ENCODE measurements at regions not wholly inside any gene's neighbourhood (a gene's known extent, or its start where the extent isn't known, plus 50 kb on each side); places are given as distances from the start of the nearest gene placed in this dataset.
"Not testable (repeated sequence)": the region's sequence is repeated elsewhere in the genome, so short reads cannot be mapped to it uniquely, and the experiment has no call there.

- DNase-seq (ENCODE audit: low read depth), result peak; percentile 6
Measured at GRCh38 chr2:8376603-8377410, 305.0 kb upstream of the ID2 start.

DNA sequence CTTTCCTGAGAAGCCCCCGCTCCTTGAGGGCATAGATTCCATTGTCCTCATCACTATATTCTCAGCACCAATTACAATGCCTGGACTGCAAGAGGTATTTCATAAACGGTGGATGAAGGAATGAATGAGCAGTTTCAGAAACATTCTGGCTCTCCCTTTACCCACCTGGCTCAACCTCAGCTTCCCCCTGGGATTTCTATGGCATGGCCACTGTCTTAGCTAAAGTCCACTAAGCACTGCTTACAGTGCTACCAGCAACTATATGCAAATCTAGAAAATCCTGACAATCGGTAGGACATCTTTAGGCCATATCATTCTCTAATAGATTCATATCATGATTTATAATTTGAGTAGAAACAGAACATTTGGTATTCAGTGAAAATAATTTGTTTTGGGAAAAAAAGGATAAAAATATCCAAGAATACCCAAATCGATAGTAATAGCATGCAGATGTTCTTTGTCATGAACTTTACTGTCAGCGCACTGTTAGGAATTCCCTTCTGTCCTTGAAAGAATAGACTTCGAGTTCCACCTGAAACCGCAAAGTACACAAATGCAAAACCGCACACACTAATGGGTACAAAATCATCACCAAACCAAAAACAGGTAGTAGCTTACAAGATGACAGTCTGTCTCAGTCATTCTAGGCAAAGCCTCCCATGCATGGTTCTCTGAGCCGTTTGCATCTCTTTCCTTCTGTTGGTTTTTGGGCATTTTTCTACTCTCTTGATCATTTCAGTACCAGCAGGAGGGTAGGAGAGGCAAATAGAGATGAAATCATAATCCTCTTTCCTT, 303.6 kb upstream of the ID2 start:
- no peak for DNase-seq (ENCODE audit: low read depth)

DNA sequence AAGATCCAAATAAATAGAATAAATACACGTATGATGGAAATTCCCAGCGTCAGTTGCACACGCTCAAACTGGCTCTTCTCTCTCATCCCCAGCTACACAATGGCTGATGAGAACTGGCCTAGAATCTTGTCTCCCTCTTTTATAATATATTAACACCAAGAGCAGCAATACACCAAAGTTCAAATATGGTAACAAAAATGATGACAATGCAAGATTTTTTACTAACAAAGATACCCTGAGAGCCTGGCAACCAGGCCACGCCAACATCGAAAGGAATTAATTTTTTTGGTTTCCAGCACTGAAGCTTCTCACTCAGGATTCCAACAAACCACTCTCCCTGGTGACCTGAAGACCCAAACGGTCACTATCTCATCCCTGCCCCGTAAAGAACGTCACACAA, 302.7 kb upstream of the ID2 start:
- no peak for DNase-seq (ENCODE audit: low read depth)

- DNase-seq (ENCODE audit: low read depth), result no peak
Measured at GRCh38 chr2:8379549-8379948, 302.3 kb upstream of the ID2 start.

- DNase-seq (ENCODE audit: low read depth), result no peak
Measured at GRCh38 chr2:8380026-8380425, 301.8 kb upstream of the ID2 start.

DNA sequence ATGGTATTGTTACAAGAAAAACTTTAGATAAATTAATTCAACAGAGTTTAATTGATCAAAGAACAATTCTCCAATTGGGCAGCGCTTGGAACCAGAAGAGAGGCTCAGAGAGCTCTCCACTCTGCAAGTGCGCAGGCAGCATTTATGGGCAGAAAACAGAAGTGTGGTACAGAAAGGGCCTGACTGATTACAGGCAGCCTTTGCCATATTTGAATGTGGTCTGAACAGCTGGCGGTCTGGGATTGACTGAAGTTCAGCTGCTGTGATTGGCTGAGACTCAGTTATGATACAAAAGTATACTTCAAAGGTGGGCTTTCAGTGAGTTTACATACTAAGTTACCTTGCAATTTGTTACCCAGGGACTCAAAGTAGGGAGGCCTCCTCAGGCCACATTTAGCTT, 301.3 kb upstream of the ID2 start:
- DNase-seq (ENCODE audit: low read depth), result no peak

DNA sequence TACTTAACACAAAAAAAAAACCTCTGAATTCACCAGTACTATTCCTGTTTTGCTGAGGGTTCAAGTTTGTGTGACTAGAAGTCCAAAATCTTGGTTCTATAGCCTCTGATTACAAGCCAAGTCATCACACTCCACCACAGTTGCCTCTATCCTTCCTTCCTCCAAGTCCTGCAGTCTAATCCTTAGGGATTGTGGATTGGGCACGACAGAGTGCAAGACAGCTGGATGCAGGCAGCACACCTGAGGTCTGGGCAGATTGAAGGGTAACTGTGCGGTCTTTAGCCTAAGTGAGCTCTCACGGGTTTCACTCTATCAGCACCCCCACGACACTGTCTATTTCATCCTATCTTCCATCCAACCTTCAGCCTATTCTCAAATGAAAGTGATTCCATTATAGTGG, 299.4 kb upstream of the ID2 start:
- DNase-seq (ENCODE audit: low read depth), result no peak

GRCh38 chr2:8386748-8387147, 295.1 kb upstream of the ID2 start:
- not testable (repeated sequence) for DNase-seq (ENCODE audit: low read depth)

DNA sequence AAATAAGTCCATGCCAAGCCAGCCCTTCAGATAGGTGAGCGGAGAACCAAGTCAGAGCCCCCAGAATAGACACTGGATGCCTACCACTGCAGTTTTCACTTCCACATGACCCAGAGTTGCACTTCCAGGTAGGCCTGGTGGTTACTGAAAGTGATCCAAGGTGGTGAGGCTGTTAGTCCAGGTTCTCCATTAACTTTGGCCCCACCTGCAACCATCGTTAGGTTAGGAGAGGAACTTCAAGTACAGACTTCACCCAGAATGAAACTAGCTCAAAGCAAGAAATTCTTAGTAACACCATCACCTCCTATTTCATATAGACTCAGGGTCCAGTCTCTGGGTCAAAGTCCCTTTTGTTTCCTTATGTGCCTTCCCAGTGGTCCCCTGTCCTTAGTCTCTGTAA, 293.1 kb upstream of the ID2 start:
- DNase-seq (ENCODE audit: low read depth), result no peak

DNA sequence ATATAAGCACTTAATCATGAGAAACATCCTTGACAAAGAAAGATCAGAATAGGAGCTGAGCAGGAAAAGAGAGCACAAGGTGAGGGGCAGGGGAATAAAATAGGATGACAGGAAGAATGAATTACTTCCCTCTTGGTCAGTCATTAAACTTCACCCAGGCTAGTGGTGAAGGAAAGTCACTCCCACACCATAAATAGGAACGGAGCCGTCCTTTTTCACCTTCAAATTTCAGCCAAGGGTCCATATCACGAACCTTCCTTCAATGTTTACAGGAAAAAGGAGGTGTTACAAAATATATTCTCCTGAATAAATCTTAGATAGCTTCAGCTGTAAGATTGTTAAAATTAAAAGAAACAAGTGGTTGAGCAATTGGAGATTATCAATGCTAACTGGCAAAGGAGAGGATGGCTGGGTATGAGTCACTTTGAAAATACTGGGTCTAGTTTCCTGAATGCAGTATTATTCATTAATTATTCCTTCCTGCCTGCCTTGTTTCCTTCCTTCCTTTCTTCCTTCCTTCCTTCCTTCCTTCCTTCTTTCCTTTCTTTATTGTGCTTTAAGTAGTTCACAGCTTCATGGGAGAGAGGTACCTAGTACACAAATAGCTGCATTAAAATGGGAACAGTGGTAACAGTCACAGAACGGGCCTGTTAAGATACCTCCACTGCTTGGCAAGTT, 292.3 kb upstream of the ID2 start:
- peak; percentile 34 for DNase-seq (ENCODE audit: low read depth)

DNA sequence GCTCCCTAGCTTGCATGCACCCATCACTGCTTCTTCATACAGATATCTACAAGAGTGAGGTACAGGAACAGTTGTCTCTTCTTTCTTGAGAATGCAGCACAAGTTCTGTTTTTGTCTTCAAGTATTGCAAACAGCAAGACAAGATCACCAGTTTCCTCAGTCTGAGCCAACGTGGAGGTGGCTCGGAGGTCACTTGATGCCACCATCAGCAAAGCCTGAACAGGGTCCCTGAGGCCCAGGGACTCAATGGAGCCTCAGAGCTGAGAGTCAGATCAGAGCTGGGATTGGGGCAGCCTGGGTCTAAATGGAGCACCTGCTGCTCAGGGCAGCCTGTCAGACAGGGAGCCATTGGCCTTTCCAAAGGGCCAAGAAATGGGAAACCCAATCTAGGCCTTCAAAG, 290.7 kb upstream of the ID2 start:
- DNase-seq (ENCODE audit: low read depth), result no peak

DNA sequence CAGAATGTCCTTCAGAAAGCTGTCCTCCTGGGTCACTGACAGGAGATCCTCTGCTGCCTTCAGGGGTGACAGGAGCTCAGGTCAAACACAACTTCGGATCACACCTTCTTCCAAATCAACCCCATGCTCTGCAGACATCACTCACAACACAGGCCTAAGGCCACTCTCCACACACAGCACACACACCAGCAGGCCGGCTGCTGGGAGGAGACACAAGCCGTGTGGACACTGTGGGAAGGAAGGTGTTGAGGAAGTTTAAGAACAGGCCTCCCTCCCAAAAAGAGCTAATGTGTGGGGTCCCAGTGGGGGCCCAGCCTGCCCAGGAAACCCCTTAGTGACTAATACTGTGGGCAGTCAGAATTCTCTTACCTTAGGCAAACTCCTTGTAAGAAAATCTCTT, 290.3 kb upstream of the ID2 start:
- no peak for DNase-seq (ENCODE audit: low read depth)

GRCh38 chr2:8392098-8392866, 289.6 kb upstream of the ID2 start:
- no peak for DNase-seq (ENCODE audit: low read depth)

DNA sequence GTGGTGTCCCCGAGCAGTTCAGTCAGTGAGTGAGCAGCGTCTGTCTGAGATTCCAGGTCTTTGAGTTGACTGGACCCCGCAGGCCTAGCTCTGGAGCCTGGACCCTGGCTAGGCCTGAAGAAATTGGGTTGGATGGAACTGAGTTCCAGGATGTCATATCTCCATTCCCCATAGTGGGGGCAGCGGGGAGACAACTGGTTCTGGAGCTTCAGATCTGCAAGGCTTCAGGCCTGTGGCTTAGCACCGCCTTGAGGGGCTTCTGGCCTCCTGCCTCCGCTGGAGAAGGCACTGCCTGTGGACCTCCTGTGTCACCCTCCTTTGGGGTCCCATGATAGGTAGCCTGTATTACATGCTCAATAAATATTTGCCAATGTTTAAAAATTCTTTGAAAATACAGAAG, 288.4 kb upstream of the ID2 start:
- no peak for DNase-seq (ENCODE audit: low read depth)

DNA sequence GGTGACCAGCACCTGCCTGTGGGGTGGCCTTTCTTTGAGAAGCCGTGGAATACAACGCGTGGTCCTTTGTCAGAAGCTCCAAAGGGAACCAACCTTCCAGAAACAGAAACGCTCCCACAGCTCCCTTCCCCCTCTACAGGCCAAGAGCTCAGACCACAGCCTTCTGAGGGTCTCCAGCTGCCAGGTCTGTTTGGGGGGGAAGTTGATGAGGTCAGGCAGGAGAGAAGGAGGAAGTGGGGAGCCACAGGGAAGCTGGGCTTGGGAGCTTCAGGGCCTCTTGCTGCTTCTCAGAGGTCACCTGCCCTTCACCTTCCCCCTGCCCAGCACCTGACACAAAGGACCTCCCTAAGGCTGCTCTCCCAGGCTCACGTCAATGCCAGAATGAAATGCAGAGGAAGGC, 287.7 kb upstream of the ID2 start:
- no peak for DNase-seq (ENCODE audit: low read depth)

- DNase-seq (ENCODE audit: low read depth), result no peak
Measured at GRCh38 chr2:8394569-8395359, 287.1 kb upstream of the ID2 start.

GRCh38 chr2:8395718-8396117, 286.1 kb upstream of the ID2 start:
- no peak for DNase-seq (ENCODE audit: low read depth)

GRCh38 chr2:8398040-8398668, 283.7 kb upstream of the ID2 start:
- no peak for DNase-seq (ENCODE audit: low read depth)

GRCh38 chr2:8399731-8400130, 282.1 kb upstream of the ID2 start:
- no peak for DNase-seq (ENCODE audit: low read depth)

- no peak for DNase-seq (ENCODE audit: low read depth)
Measured at GRCh38 chr2:8400196-8400595, 281.7 kb upstream of the ID2 start.

GRCh38 chr2:8402222-8402621, 279.6 kb upstream of the ID2 start:
- no peak for DNase-seq (ENCODE audit: low read depth)

All from stromal cell of bone marrow (primary cell).